CD4-positive, alpha-beta T cell treated with Interleukin-4 for 4 hours (primary cell): ENCODE measurements at regions not wholly inside any gene's neighbourhood (a gene's known extent, or its start where the extent isn't known, plus 50 kb on each side); places are given as distances from the start of the nearest gene placed in this dataset.
A peak's percentile ranks its signal among the peaks of the same experiment; 100 is the strongest.
"Not testable (repeated sequence)": the region's sequence is repeated elsewhere in the genome, so short reads cannot be mapped to it uniquely, and the experiment has no call there.

Source experiments
- DNase-seq: peaks from one replicate; pipeline ENCODE4 v3.0.0-alpha.2; 2020

DNA sequence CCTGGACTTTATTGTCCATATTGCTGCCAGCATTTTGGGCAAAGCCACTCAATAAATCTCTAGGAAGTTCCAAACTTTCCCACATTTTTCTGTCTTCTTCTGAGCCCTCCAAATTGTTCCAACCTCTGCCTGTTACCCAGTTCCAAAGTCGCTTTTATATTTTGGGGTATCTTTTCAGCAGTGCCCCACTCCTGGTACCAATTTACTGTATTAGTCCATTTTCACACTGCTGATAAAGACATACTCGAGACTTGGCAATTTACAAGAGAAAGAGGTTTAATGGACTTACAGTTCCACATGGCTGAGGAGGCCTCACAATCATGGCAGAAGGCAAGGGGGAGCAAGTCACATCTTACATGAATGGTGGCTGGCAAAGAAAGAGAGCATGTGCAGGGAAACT lies 53.4 kb downstream of the AHSP start:
- DNase-seq = not testable (repeated sequence)

GRCh38 chr16:31601737-31602384 lies 74.2 kb downstream of the AHSP start:
- not testable (repeated sequence) for DNase-seq

DNA sequence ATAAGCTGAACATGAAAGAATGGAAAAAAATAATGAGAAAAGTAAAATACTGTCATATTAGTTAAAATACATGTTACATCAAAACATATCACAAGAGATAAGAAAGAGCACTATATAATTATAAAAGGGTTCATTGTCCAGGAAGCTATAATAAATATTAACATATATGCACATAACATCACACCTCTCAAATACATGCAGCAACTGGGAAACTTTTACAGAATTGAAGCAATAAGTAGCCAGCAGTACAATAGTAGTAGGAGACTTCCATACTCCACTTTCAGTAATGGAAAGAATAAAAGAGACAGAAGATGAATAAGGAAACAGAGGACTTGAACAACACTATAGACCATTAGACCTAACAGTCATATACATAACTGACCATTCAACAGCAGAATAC lies 90.4 kb downstream of the AHSP start:
- no peak for DNase-seq

DNA sequence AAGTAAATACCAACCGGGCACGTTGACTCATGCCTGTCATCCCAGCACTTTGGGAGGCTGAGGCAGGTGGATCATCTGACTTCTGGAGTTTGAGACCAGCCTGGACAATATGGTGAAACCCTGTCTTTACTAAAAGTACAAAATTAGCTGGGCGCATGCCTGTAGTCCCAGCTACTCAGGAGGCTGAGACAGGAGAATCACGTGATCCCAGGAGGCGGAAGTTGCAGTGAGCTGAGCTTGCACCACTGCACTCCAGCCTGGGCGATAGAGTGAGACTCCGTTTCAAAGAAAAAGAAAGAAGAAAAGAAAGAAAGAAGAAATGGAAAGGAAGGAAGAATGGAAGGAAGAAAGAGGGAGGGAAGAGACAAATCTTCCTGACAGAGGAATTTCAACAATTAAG lies 108.7 kb downstream of the AHSP start:
- no peak for DNase-seq

DNA sequence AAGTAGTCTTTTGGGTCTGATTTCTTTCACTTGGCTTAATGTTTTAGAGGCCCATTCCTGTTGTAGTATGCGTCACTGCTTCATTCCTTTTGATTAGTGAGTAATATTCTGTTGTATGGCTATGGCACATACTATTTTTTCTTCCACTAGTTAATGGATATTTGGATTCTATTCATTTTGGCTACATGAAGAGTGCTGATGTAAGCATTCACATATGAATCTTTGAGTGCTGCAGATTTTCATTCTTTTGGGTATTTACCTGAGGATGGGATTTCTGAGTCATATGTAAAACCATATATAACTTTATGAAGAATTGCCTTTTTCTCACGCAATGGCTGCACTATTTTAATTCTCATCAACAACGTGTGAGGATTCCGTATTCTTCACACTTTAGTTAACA lies 113.6 kb downstream of the AHSP start:
- DNase-seq = no peak

- DNase-seq = not testable (repeated sequence)
Measured at GRCh38 chr16:31655674-31656073, 128.0 kb downstream of the AHSP start.

GRCh38 chr16:31664683-31665482 lies 137.2 kb downstream of the AHSP start:
- no peak for DNase-seq

GRCh38 chr16:31674686-31675085 lies 147.0 kb downstream of the AHSP start:
- no peak for DNase-seq

DNA sequence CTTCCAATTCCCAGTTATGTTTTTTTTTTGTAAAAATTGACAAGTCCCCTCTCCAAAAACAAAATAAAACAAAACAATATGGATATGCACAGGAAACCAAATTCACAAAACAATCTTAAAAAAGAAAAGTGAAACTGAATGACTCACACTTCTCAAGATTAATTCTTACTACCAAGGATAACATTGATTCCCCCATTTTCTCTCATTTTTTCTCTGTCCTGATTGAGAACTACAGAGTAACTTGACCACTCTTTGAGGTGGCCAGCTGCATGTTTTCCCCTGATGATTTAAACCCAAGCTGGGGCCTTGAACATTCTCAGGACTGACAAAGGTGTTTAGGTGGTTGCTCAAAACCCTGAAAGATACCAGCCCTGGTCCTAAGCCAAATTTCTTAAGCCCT lies 149.0 kb downstream of the AHSP start:
- no peak for DNase-seq

DNA sequence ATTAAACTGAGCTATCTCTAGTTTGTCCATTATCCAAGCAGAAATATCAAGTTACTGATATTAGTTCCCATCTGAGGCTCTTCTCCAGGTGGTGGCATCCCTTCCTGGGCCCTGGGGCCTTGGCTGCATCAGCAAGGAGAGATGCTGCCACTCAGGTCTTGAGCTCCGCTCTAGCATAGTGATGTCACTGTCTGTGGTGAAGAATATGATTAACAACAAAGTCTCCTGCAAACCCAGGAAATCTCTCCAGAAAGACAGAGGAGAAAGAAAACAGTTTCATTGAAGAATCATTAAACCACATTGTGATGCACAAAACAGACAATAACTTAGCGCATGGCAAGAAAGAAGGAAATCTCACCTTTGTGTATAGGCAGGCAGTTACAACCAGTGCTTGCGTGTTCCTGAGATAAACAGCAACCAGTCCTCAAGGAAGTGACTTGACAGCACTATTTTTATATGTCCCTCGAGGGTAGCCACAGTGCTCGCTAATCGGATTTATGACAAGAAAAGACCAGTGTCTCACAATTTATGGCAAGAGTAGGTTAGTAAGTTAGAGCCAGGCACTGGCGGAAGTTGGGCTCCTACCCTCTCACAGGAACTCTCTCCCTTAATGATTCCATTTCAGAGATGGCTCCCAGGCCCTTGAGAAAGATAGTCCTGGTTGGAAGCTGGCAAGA lies 151.1 kb downstream of the AHSP start:
- DNase-seq = no peak

DNA sequence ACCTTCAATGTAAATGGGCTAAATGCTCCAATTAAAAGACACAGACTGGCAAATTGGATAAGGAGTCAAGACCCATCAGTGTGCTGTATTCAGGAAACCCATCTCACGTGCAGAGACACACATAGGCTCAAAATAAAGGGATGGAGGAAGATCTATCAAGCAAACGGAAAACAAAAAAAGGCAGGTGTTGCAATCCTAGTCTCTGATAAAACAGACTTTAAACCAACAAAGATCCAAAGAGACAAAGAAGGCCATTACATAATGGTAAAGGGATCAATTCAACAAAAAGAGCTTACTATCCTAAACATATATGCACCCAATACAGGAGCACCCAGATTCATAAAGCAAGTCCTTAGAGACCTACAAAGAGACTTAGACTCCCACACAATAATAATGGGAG lies 161.6 kb downstream of the AHSP start:
- DNase-seq = not testable (repeated sequence)

- not testable (repeated sequence) for DNase-seq
Measured at GRCh38 chr16:31692338-31692737, 164.6 kb downstream of the AHSP start.

DNA sequence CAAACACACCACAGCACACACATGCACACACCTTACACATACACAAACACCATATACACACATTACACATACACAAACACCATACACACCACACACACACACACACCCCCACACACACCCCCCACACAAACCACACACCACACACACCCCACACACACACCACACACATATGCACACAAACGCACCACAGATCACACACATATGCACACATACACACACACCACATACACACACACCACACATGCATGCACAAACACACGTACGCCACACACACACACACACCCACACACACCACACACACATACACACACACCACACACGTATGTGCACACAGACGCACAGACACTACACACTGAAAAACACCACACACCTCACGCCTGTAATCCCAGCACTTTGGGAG lies 166.0 kb downstream of the AHSP start:
- DNase-seq = no peak

DNA sequence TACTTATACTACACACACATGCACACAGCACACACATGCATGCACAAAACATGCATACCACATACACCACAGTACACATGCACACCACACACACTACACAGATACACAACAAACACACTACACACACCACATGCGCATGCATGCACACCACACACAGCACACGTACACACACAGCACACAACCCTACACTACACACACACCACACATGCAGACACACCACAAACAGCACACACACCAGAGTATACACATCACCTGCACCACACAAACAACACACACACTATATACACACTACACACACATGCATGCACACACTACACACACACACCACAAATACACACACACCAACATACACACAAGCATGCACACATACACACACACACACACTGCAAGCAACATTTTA lies 166.8 kb downstream of the AHSP start:
- no peak for DNase-seq

- peak; percentile 81 for DNase-seq
Measured at GRCh38 chr16:31695667-31696066, 168.0 kb downstream of the AHSP start.

- no peak for DNase-seq
Measured at GRCh38 chr16:31696968-31697743, 169.5 kb downstream of the AHSP start.

DNA sequence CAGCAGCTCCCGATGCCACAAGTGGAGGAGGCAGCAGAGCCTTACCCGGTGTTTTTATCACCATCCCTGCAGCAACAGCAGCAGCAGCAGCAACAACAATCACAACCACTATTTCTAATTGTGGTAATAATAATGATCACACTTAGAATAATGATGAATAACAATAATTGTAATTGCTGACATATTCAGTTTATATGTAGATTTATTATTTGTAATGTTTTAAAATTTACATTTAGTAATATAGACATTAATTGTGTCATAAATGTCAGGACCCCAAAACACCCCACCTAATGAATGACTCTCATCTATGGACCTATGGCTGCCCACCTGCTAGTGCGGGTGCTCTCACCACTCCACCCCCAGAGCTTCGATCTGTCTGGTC lies 170.0 kb downstream of the AHSP start:
- no peak for DNase-seq

DNA sequence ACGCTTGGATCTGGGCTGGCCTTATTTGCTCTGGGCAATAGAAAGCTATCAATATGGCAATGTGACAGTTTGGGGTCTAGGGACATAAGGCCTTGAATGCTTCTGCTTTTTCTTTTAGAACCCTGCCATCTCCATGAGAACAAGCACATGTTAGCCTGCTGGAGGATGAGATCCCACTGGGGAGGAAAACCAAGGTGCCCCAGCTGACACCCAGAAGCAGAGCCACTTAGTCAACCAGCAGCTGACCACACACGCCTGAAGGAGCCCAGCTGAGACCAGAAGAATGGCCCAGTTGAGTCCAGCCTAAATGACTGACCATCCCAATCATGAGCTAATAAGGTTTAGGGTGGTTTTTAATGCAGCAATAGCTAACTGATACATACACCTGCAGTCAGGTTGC lies 171.2 kb downstream of the AHSP start:
- no peak for DNase-seq

DNA sequence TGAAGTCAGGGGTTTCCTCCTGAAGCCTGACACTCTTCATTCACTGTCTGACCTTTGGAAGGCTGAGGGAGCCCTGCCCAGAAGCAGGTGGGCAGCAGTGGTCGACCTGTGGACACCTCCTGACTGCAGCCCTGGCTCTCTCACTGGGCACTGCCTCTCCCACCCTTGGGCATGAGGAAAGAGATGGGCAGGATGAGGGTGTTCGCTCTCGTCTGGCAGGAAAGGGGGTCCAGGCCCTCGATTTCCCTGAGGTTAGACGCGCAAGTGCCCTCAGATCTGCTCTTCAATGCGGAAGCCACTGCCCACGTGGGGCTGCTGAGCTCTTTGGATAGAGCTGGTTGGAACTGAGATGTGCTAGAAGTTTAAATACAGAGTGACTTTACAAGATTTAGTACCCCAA lies 171.9 kb downstream of the AHSP start:
- DNase-seq = no peak

DNA sequence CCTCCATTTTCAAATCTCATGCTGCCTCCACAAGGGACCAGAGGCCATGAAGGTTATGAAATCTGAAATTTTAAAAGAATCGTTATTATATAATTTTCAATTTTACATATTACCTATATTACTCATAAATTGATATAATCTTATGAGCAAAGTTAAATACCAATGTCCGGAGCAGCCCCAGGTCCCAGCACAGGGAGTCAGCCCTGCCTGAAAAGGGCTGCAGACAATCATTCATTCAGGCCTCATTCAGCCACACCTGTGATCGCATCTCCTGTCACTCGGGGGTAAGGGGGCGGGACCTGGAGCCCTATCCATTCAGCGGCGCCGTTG lies 172.5 kb downstream of the AHSP start:
- no peak for DNase-seq

DNA sequence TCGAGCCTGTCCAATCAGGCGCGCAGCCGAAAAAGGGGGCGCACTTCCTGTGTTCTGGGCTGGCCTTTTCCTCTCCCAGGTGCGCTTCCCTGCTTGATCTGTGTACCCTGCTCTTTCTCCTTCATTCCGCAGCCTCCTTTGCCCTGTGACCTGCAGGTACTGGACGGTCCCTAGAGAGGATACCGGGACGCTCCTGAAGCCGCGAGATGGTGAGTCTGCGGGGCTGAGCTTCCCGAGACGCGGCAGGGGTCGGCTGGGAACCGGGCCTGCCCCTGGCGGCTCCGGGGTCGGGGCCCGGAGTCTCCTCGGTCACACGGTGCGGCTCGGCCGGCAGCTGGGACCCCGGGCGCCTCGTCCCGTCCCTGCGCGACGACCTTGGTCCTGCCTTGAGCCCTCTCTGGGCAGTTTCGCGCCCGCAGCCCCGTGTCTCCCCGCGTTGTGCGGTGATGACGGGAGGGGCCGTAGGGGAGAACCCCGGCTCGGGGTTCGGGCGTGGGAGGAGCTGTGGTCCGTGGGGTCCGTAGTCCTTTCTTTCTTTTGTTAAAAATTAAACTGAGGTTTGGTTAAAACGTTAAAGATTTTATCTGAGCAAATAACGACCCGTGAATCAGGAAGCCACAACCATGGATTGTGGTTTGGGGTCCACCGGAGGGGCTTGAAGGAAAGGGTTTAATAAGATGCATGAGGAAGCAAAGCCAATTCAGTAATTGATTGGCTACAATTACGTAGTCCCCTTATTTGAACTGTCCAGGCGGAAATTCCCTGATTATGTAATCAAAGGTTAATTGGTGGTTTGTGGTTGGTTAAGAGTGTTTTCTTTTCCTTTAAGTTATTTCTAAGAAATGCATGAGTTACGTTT lies 172.8 kb upstream of the ZNF267 start:
- DNase-seq = peak; percentile 86

DNA sequence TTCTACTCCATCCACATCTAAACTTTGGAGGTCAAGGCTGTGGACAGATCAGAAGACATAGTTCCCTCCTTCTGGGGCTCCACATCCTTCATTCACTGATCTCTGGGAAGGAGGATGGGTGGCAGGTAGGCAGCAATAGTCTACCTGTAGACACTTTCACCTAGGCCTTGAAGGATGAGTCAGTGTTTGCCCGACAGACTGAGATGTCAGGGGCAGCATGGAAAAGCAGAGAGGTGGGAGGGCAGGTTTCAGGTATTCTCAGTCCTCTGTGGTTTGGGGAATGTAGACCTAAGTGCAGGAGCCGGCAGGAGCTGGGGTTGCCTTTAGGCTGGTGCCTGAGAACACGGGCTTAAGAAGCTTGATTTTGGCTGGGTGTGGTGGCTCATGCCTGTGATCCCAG lies 171.9 kb upstream of the ZNF267 start:
- no peak for DNase-seq

- DNase-seq = no peak
Measured at GRCh38 chr16:31702796-31703195, 170.8 kb upstream of the ZNF267 start.
